ENCODE measurements at regions not wholly inside any gene's neighbourhood (a gene's known extent, or its start where the extent isn't known, plus 50 kb on each side); places are given as distances from the start of the nearest gene placed in this dataset.

DNA sequence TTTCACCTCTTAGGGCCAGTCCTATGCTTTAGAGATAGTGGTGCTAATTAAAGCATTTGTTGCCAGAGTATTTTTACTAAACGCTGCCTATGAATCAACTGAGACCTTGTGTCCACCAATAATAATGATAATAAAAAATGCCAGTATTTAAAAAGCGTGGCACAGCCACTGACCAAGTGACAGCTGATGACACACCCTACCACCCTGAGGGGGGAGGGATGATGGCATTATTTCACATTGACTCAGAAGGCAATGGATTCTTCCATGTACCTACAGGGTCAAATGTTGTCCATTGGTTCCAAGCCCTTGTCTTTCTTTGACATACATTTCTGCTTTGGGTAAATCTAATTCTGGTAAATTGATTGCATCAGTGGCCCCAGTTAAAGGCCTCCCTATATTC lies 384.4 kb downstream of the DLEU7 start:
- H2AFZ ChIP-seq (ENCODE audit: low read length): no peak overlapping the region
- H3K4me3 ChIP-seq (ENCODE audit: insufficient read depth, low read length): no peak overlapping the region
- H3K27ac ChIP-seq (ENCODE audit: low read depth, low read length): no peak overlapping the region
- H3K4me2 ChIP-seq (ENCODE audit: insufficient read depth, low read length): no peak overlapping the region
- H3K79me2 ChIP-seq (ENCODE audit: insufficient read depth, low read length): no peaks in the 10 kb centered on the region
- H3K27me3 ChIP-seq (ENCODE audit: insufficient read depth, low read length): no peaks in the 10 kb centered on the region
- peaks cover 3% of the 10 kb centered on the region for H3K4me1 ChIP-seq (ENCODE audit: insufficient read depth, low read length)
- H3K36me3 ChIP-seq (ENCODE audit: insufficient read depth, low read length): no peaks in the 10 kb centered on the region
- no peaks in the 10 kb centered on the region for H4K20me1 ChIP-seq (ENCODE audit: insufficient read depth, low read length)
- TF ChIP-seq, protein P1, sequence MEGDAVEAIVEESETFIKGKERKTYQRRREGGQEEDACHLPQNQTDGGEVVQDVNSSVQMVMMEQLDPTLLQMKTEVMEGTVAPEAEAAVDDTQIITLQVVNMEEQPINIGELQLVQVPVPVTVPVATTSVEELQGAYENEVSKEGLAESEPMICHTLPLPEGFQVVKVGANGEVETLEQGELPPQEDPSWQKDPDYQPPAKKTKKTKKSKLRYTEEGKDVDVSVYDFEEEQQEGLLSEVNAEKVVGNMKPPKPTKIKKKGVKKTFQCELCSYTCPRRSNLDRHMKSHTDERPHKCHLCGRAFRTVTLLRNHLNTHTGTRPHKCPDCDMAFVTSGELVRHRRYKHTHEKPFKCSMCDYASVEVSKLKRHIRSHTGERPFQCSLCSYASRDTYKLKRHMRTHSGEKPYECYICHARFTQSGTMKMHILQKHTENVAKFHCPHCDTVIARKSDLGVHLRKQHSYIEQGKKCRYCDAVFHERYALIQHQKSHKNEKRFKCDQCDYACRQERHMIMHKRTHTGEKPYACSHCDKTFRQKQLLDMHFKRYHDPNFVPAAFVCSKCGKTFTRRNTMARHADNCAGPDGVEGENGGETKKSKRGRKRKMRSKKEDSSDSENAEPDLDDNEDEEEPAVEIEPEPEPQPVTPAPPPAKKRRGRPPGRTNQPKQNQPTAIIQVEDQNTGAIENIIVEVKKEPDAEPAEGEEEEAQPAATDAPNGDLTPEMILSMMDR (IDR thresholded peaks at IDR 0.05; ENCODE audit: extremely low read depth, low read depth, low read length): no peak
- H3K9me3 ChIP-seq (ENCODE audit: low read depth, low read length): no peaks in the 10 kb centered on the region
- no peak for DNase-seq (ENCODE audit: insufficient read length, low spot score, missing footprints)

DNA sequence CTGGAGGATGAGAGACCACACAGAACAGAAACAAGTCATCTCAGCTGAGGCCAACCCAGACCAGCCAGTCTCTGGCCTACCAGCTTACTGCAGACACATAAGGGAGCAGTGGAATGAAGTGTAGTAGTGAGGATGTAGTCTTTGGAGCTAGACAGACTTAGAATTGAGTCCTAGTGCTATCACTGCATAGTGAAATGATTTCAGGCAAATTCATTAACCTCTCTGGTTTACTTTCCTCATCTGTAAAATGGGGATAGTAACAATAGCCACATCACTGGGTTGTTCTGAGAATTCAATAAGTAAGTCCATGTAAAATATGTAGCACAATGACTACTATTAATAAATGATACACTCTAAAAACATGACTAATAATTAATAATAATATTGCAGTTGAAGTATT lies 383.8 kb downstream of the DLEU7 start:
- Histone ChIP-seq H2AFZ (ENCODE audit: low read length) (no peak overlapping the region), H3K27ac (ENCODE audit: low read depth, low read length) (no peak overlapping the region), H3K36me3 (ENCODE audit: insufficient read depth, low read length) (no peaks in the 10 kb centered on the region), H3K9me3 (ENCODE audit: low read depth, low read length) (no peaks in the 10 kb centered on the region), H3K27me3 (ENCODE audit: insufficient read depth, low read length) (no peaks in the 10 kb centered on the region), H4K20me1 (ENCODE audit: insufficient read depth, low read length) (no peaks in the 10 kb centered on the region), H3K4me2 (ENCODE audit: insufficient read depth, low read length) (no peak overlapping the region), H3K79me2 (ENCODE audit: insufficient read depth, low read length) (no peaks in the 10 kb centered on the region), H3K4me3 (ENCODE audit: insufficient read depth, low read length) (no peak overlapping the region), H3K4me1 (ENCODE audit: insufficient read depth, low read length) (peaks cover 3% of the 10 kb centered on the region)
- DNase-seq (ENCODE audit: insufficient read length, low spot score, missing footprints): no peak
- TF ChIP-seq, protein P1 (IDR thresholded peaks at IDR 0.05; ENCODE audit: extremely low read depth, low read depth, low read length): no peak

DNA sequence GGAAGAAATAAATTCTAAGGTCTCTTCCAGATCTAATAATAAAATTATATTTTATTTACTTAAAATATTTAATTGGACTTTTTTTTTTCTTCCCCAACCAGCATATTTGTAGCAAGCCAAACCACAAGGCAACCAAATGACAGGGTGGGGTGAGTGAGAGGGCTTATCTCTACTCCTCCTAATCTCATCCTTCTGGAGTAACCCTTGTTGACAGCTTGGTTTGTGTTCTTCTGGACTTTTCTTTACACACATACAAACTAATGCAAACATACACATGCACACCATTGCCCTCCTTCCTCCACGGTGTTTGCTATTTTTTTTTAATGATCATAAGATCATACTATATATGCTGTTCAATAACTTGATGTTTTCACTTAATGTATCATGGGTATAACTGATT lies 383.1 kb downstream of the DLEU7 start:
- TF ChIP-seq, protein P1 (IDR thresholded peaks at IDR 0.05; ENCODE audit: extremely low read depth, low read depth, low read length): no peak

DNA sequence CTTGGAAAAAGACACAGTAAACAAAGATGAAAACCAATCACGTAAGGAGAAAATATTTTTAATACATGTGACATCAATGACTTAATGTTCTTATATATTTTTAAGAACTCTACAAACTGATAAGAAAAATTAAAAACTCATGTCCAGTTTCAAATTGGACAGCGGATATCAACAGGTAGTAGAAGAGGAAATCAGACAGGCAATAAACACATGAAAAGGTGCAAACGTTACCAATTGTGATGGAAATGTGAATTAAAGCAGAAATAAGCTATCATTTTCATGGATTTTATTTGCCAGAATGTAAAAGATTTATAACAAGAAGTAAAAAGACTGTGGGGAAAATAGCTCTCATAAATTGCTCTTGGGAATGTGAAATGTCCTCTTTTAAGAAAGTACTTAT lies 382.3 kb downstream of the DLEU7 start:
- Histone ChIP-seq H3K27ac (ENCODE audit: low read depth, low read length) (no peak overlapping the region), H3K4me1 (ENCODE audit: insufficient read depth, low read length) (peaks cover 2% of the 10 kb centered on the region), H3K27me3 (ENCODE audit: insufficient read depth, low read length) (no peaks in the 10 kb centered on the region), H3K36me3 (ENCODE audit: insufficient read depth, low read length) (no peaks in the 10 kb centered on the region), H3K79me2 (ENCODE audit: insufficient read depth, low read length) (no peaks in the 10 kb centered on the region), H3K4me3 (ENCODE audit: insufficient read depth, low read length) (no peak overlapping the region), H3K9me3 (ENCODE audit: low read depth, low read length) (no peaks in the 10 kb centered on the region), H3K4me2 (ENCODE audit: insufficient read depth, low read length) (no peak overlapping the region), H2AFZ (ENCODE audit: low read length) (no peak overlapping the region), H4K20me1 (ENCODE audit: insufficient read depth, low read length) (no peaks in the 10 kb centered on the region)
- TF ChIP-seq, protein P1 (IDR thresholded peaks at IDR 0.05; ENCODE audit: extremely low read depth, low read depth, low read length): no peak
- DNase-seq (ENCODE audit: insufficient read length, low spot score, missing footprints): no peak

More for the DNA sequence above, 383.1 kb downstream of the DLEU7 start:
- Histone ChIP-seq H4K20me1 (ENCODE audit: insufficient read depth, low read length) (no peaks in the 10 kb centered on the region), H3K36me3 (ENCODE audit: insufficient read depth, low read length) (no peaks in the 10 kb centered on the region), H3K4me1 (ENCODE audit: insufficient read depth, low read length) (peaks cover 3% of the 10 kb centered on the region), H3K79me2 (ENCODE audit: insufficient read depth, low read length) (no peaks in the 10 kb centered on the region), H3K4me2 (ENCODE audit: insufficient read depth, low read length) (no peak overlapping the region), H2AFZ (ENCODE audit: low read length) (no peak overlapping the region), H3K9me3 (ENCODE audit: low read depth, low read length) (no peaks in the 10 kb centered on the region), H3K27ac (ENCODE audit: low read depth, low read length) (no peak overlapping the region), H3K4me3 (ENCODE audit: insufficient read depth, low read length) (no peak overlapping the region), H3K27me3 (ENCODE audit: insufficient read depth, low read length) (no peaks in the 10 kb centered on the region)
- no peak for DNase-seq (ENCODE audit: insufficient read length, low spot score, missing footprints)

All from osteoblast (primary cell).